ENCODE measurements at regions not wholly inside any gene's neighbourhood (a gene's known extent, or its start where the extent isn't known, plus 50 kb on each side); places are given as distances from the start of the nearest gene placed in this dataset.

DNA sequence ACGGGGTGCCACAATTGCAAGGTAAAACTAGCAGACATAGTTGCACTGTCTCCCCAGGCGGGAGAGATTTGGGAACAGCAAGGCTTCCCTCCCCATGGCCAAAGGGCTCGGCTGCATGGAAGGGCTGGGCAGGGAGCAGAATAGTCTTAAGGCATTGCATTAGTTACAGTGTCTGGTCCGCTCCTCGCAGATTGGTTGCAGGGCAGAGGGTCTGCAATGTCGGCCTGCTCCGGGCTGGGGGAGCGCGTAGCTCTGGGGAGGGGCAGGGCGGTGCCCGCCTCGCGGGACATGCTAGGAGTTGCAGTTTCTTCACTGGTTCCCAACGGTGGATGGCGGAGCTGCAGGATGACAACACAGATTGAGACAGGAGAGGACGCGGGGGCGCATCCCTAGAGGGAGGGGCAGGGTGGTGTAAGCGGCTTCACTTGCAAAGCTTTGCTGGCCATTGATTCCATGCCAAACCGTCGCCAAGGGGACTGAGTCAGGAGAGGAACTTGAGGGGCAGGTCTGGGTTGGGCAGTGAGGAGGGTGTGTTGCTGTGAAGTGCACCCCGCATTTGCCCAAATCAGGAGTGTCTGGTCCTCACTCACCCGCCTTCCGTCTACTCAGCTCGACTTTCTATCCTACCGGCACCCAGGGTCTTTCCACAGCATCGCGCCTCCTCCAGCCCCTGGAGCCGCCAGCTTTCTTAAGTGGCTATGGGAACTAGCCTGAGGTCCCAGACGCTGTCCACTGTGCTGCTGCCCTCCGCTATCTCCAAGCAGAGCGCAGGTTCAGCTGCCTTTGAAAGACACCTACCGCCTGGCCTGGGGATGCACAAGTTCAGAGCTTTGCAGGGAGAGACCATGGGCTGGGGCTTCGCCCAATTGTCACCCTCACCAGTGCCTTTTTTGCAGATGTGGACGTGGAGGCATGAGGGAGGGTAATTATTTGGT is 1748.9 kb downstream of the TP53TG3F start:
- no peaks in the 10 kb centered on the region for H4K20me1 ChIP-seq (ENCODE audit: insufficient read depth, low read length)
- no peaks in the 10 kb centered on the region for H3K27me3 ChIP-seq (ENCODE audit: insufficient read depth, low read length)
- H3K4me1 Mint-ChIP-seq (ENCODE audit: low read depth, unreplicated experiment): no peaks in the 10 kb centered on the region
- H3K27me3 Mint-ChIP-seq (ENCODE audit: low read depth, unreplicated experiment): no peaks in the 10 kb centered on the region
- H3K79me2 ChIP-seq (ENCODE audit: insufficient read depth, low read length): no peaks in the 10 kb centered on the region
- H3K36me3 Mint-ChIP-seq (ENCODE audit: low read depth, unreplicated experiment): no peaks in the 10 kb centered on the region
- H3K4me1 ChIP-seq (ENCODE audit: insufficient read depth, low read length): no peaks in the 10 kb centered on the region
- no peak overlapping the region for H2AFZ ChIP-seq (ENCODE audit: low read depth, low read length)
- H3K4me3 Mint-ChIP-seq (ENCODE audit: unreplicated experiment): no peak overlapping the region
- H3K4me2 ChIP-seq (ENCODE audit: low read length): no peak overlapping the region
- H3K36me3 ChIP-seq (ENCODE audit: insufficient read depth, low read length): no peaks in the 10 kb centered on the region
- DNase-seq (ENCODE audit: low read depth) (no peak), FAIRE-seq (no peak)
- H3K27ac Mint-ChIP-seq (ENCODE audit: unreplicated experiment): no peak overlapping the region
- no peak overlapping the region for H3K27ac ChIP-seq (ENCODE audit: low read depth, low read length)
- no peak overlapping the region for H3K4me3 ChIP-seq (ENCODE audit: insufficient read depth, low read depth, low read length)
- peaks cover 3% of the 10 kb centered on the region for H3K9me3 Mint-ChIP-seq (ENCODE audit: unreplicated experiment)
- H3K9me3 ChIP-seq (ENCODE audit: insufficient read depth, low read depth, low read length): peaks cover 5% of the 10 kb centered on the region
- TF ChIP-seq, protein P1, sequence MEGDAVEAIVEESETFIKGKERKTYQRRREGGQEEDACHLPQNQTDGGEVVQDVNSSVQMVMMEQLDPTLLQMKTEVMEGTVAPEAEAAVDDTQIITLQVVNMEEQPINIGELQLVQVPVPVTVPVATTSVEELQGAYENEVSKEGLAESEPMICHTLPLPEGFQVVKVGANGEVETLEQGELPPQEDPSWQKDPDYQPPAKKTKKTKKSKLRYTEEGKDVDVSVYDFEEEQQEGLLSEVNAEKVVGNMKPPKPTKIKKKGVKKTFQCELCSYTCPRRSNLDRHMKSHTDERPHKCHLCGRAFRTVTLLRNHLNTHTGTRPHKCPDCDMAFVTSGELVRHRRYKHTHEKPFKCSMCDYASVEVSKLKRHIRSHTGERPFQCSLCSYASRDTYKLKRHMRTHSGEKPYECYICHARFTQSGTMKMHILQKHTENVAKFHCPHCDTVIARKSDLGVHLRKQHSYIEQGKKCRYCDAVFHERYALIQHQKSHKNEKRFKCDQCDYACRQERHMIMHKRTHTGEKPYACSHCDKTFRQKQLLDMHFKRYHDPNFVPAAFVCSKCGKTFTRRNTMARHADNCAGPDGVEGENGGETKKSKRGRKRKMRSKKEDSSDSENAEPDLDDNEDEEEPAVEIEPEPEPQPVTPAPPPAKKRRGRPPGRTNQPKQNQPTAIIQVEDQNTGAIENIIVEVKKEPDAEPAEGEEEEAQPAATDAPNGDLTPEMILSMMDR (IDR thresholded peaks at IDR 0.05; ENCODE audit: insufficient read depth, low read depth, low read length): no peak
- TF ChIP-seq EZH2 (IDR thresholded peaks at IDR 0.05; ENCODE audit: insufficient read depth, low read length): no peak
- no peak overlapping the region for H3K9ac ChIP-seq (ENCODE audit: low read length)

DNA sequence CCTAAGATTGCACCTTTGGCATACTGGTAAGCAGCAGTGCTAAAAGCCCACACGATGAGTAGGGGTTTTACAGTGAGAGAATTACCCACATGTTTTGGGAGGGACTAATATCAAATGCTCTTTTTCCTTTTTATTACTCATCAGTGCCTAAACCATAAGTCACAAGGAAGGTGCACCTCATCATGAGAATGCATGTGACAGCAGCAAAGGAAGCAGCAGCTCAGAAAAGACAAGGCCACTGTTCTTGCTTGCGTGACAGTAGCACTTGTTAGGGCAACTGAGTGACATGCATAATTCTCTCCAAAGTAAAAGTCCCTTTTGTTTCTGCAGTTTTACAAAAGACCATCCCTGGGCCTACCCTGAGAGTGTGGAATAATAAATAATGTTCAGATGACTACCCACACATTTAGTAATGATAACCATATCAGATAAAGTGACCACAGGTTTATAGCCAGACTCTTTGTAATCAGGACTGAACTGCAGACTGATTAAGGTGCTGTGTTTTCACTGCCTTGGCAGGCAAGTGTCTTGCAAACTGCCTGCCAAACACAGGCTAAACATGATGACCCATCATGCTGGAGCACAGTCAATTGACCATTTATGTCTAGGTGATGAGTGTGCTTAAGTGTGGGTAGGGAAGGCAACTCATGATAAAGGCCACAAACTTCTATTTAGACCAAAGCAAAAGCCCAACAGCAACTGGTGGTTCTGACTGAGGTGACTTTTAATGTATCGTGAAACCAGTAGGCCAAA is 1751.4 kb downstream of the TP53TG3F start:
- Mint-ChIP-seq H3K9me3 (ENCODE audit: unreplicated experiment) (peaks cover 6% of the 10 kb centered on the region), H3K27me3 (ENCODE audit: low read depth, unreplicated experiment) (no peaks in the 10 kb centered on the region), H3K36me3 (ENCODE audit: low read depth, unreplicated experiment) (no peaks in the 10 kb centered on the region), H3K27ac (ENCODE audit: unreplicated experiment) (no peak overlapping the region), H3K4me3 (ENCODE audit: unreplicated experiment) (no peak overlapping the region), H3K4me1 (ENCODE audit: low read depth, unreplicated experiment) (no peaks in the 10 kb centered on the region)
- no peak for TF ChIP-seq EZH2 (IDR thresholded peaks at IDR 0.05; ENCODE audit: insufficient read depth, low read length)
- TF ChIP-seq, protein P1 (IDR thresholded peaks at IDR 0.05; ENCODE audit: insufficient read depth, low read depth, low read length): no peak
- Histone ChIP-seq H3K4me2 (ENCODE audit: low read length) (no peak overlapping the region), H3K27me3 (ENCODE audit: insufficient read depth, low read length) (no peaks in the 10 kb centered on the region), H3K9ac (ENCODE audit: low read length) (no peak overlapping the region), H3K4me3 (ENCODE audit: insufficient read depth, low read depth, low read length) (no peak overlapping the region), H4K20me1 (ENCODE audit: insufficient read depth, low read length) (no peaks in the 10 kb centered on the region), H3K27ac (ENCODE audit: low read depth, low read length) (no peak overlapping the region), H3K79me2 (ENCODE audit: insufficient read depth, low read length) (no peaks in the 10 kb centered on the region), H3K4me1 (ENCODE audit: insufficient read depth, low read length) (no peaks in the 10 kb centered on the region), H2AFZ (ENCODE audit: low read depth, low read length) (no peak overlapping the region), H3K9me3 (ENCODE audit: insufficient read depth, low read depth, low read length) (peaks cover 5% of the 10 kb centered on the region), H3K36me3 (ENCODE audit: insufficient read depth, low read length) (no peaks in the 10 kb centered on the region)
- FAIRE-seq (no peak), DNase-seq (ENCODE audit: low read depth) (no peak)

All from astrocyte (in vitro differentiated cells and primary cell).